ENCODE measurements at regions not wholly inside any gene's neighbourhood (a gene's known extent, or its start where the extent isn't known, plus 50 kb on each side); places are given as distances from the start of the nearest gene placed in this dataset.

- no peak for TF ChIP-seq POLR2A (IDR thresholded peaks at IDR 0.05; ENCODE audit: low read depth, low read length)
- TF ChIP-seq SMC3 (IDR thresholded peaks at IDR 0.05; ENCODE audit: low read depth, low read length), result no peak
- no peak for TF ChIP-seq ELK1 (IDR thresholded peaks at IDR 0.05; ENCODE audit: borderline replicate concordance, low read depth, low read length)
- TF ChIP-seq CTCF (conservative IDR thresholded peaks at IDR 0.05; ENCODE audit: low read depth, low read length), result no peak
- TF ChIP-seq MAZ (IDR thresholded peaks at IDR 0.05; ENCODE audit: borderline replicate concordance, low read depth, low read length), result no peak
- TF ChIP-seq RAD21 (IDR thresholded peaks at IDR 0.05; ENCODE audit: low read length), result no peak
- TF ChIP-seq NFE2L2 (IDR thresholded peaks at IDR 0.05; ENCODE audit: low read depth, low read length), result no peak
- no peak for TF ChIP-seq USF2 (IDR thresholded peaks at IDR 0.05; ENCODE audit: low read depth, low read length)
- no peak for TF ChIP-seq CHD1 (IDR thresholded peaks at IDR 0.05; ENCODE audit: low read depth, low read length)
- TF ChIP-seq MAFK (IDR thresholded peaks at IDR 0.05; ENCODE audit: low read depth, low read length), result no peak
- no peak for TF ChIP-seq MXI1 (IDR thresholded peaks at IDR 0.05; ENCODE audit: borderline replicate concordance, low read depth, low read length)
- TF ChIP-seq BHLHE40 (IDR thresholded peaks at IDR 0.05; ENCODE audit: low read depth, low read length), result peak; percentile 42; the same call in 1 of the 2 replicates
- no peak for TF ChIP-seq RFX5 (IDR thresholded peaks at IDR 0.05; ENCODE audit: low read depth, low read length)
- TF ChIP-seq FOS (IDR thresholded peaks at IDR 0.05; ENCODE audit: low read depth, low read length), result no peak
These were observed 193.6 kb downstream of the UACA start for GRCh38 chr15:70569714-70570231.
